ENCODE measurements at regions not wholly inside any gene's neighbourhood (a gene's known extent, or its start where the extent isn't known, plus 50 kb on each side); places are given as distances from the start of the nearest gene placed in this dataset.

- ATAC-seq, result no peak
- Histone ChIP-seq H3K27ac (no peak overlapping the region), H3K4me3 (no peak overlapping the region), H3K9me3 (no peaks in the 10 kb centered on the region), H3K4me1 (no peaks in the 10 kb centered on the region), H3K4me2 (no peak overlapping the region)
- FAIRE-seq, result no peak
- no peak for DNase-seq (ENCODE audit: low read depth in 1 of 2, low spot score in 1 of 2)
- POLR2A ChIA-PET, result no interaction called here
- no peak for TF ChIP-seq POLR2AphosphoS2 (conservative IDR thresholded peaks at IDR 0.05; ENCODE audit: low read length)
- TF ChIP-seq RARB (CRISPR knock-in tag; IDR thresholded peaks at IDR 0.05), result no peak
- TF ChIP-seq, protein P1, sequence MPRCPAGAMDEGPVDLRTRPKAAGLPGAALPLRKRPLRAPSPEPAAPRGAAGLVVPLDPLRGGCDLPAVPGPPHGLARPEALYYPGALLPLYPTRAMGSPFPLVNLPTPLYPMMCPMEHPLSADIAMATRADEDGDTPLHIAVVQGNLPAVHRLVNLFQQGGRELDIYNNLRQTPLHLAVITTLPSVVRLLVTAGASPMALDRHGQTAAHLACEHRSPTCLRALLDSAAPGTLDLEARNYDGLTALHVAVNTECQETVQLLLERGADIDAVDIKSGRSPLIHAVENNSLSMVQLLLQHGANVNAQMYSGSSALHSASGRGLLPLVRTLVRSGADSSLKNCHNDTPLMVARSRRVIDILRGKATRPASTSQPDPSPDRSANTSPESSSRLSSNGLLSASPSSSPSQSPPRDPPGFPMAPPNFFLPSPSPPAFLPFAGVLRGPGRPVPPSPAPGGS (IDR thresholded peaks at IDR 0.05), result no peak
- no peak for TF ChIP-seq EP300 (IDR thresholded peaks at IDR 0.05)
- TF ChIP-seq CEBPB (IDR thresholded peaks at IDR 0.05), result no peak
- TF ChIP-seq POLR2A (IDR thresholded peaks at IDR 0.05; ENCODE audit: low read length), result no peak
- TF ChIP-seq MAZ (IDR thresholded peaks at IDR 0.05; ENCODE audit: borderline replicate concordance, low read depth, low read length), result no peak
- TF ChIP-seq BHLHE40 (IDR thresholded peaks at IDR 0.05; ENCODE audit: low read depth, low read length), result no peak
- no peak for TF ChIP-seq HDAC2 (IDR thresholded peaks at IDR 0.05)
- TF ChIP-seq MAX (IDR thresholded peaks at IDR 0.05), result no peak
- TF ChIP-seq JUNB (IDR thresholded peaks at IDR 0.05), result no peak
- TF ChIP-seq TFCP2L1 (CRISPR knock-in tag; IDR thresholded peaks at IDR 0.05), result no peak
- no peak for TF ChIP-seq EHMT2 (IDR thresholded peaks at IDR 0.05; ENCODE audit: low read depth)
- TF ChIP-seq, protein P2, sequence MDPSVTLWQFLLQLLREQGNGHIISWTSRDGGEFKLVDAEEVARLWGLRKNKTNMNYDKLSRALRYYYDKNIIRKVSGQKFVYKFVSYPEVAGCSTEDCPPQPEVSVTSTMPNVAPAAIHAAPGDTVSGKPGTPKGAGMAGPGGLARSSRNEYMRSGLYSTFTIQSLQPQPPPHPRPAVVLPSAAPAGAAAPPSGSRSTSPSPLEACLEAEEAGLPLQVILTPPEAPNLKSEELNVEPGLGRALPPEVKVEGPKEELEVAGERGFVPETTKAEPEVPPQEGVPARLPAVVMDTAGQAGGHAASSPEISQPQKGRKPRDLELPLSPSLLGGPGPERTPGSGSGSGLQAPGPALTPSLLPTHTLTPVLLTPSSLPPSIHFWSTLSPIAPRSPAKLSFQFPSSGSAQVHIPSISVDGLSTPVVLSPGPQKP (IDR thresholded peaks at IDR 0.05; ENCODE audit: low read depth, low read length), result no peak
- no peak for TF ChIP-seq MYC (IDR thresholded peaks at IDR 0.05; ENCODE audit: borderline replicate concordance, low read length)
- CTCF ChIA-PET, result no interaction called here
Observed at GRCh38 chr4:31959972-31960371, 1239.8 kb downstream of the PCDH7 start.

DNA sequence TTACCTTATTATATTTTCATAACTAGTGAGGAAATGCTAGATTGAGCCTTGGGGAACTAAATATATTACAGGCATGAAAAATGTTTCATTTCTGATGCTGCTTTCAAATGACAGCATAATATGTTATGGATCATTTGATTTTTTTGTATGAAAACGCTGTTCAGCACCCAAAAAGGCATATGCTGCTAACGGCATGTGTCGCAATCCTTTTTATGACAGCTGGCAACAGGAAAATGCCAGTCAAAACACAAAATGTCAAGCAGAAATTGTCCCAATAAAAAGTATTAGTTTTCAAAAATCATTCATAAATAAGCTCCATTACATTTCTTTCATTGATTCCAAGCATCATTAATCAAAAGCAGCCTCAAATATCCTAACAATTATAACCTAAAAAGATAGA lies 1244.5 kb downstream of the PCDH7 start:
- CTCF ChIA-PET, result no interaction called here
- POLR2A ChIA-PET, result no interaction called here
- Histone ChIP-seq H3K4me3 (no peak overlapping the region), H3K4me2 (no peak overlapping the region), H3K27ac (no peak overlapping the region), H3K9me3 (no peaks in the 10 kb centered on the region), H3K4me1 (no peaks in the 10 kb centered on the region)
- TF ChIP-seq CEBPB (IDR thresholded peaks at IDR 0.05) (peak in 1 of 2 experiments; percentile 23; a peak in 1 of 4 replicates), JUN (IDR thresholded peaks at IDR 0.05) (no peak), PHF8 (IDR thresholded peaks at IDR 0.05; ENCODE audit: borderline replicate concordance, low read depth) (no peak), BHLHE40 (IDR thresholded peaks at IDR 0.05; ENCODE audit: low read depth, low read length) (no peak)
- 47% methylated on average over 3 of the region's 3 CpGs for WGBS (ENCODE audit: missing lambda C conversion rate)
- DNase-seq (ENCODE audit: low read depth in 1 of 2, low spot score in 1 of 2), result no peak
- FAIRE-seq, result no peak
- ATAC-seq, result no peak

DNA sequence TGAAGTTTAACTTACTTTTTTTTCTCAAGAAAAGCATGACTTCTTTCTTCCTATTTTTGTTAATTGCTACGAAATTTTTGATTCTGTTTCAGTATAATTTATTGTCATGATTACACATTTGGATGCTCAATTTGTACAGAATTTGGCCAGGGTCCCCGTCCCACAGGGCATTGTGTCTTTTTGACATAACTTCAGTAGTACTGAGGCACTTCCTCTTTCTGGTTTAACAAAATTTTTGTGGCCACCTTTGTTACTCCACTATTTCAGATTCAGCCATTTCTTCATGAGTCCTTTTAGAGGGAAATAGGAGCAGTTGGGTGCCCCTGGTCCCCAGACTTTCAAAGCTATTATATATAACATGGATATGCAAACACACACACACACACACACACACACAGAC lies 1248.7 kb downstream of the PCDH7 start:
- CTCF ChIA-PET, result no interaction called here
- DNase-seq (ENCODE audit: low read depth in 1 of 2, low spot score in 1 of 2) (no peak), FAIRE-seq (no peak), ATAC-seq (no peak)
- H3K4me3 ChIP-seq, result no peak overlapping the region
- no peaks in the 10 kb centered on the region for H3K4me1 ChIP-seq
- 18% methylated on average over 2 of the region's 2 CpGs for WGBS (ENCODE audit: missing lambda C conversion rate)
- POLR2A ChIA-PET, result no interaction called here
- H3K9me3 ChIP-seq, result no peaks in the 10 kb centered on the region
- TF ChIP-seq POLR2AphosphoS2 (conservative IDR thresholded peaks at IDR 0.05; ENCODE audit: low read length), result no peak
- TF ChIP-seq, protein P3, sequence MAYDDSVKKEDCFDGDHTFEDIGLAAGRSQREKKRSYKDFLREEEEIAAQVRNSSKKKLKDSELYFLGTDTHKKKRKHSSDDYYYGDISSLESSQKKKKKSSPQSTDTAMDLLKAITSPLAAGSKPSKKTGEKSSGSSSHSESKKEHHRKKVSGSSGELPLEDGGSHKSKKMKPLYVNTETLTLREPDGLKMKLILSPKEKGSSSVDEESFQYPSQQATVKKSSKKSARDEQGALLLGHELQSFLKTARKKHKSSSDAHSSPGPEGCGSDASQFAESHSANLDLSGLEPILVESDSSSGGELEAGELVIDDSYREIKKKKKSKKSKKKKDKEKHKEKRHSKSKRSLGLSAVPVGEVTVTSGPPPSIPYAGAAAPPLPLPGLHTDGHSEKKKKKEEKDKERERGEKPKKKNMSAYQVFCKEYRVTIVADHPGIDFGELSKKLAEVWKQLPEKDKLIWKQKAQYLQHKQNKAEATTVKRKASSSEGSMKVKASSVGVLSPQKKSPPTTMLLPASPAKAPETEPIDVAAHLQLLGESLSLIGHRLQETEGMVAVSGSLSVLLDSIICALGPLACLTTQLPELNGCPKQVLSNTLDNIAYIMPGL (CRISPR knock-in tag; IDR thresholded peaks at IDR 0.05; ENCODE audit: borderline replicate concordance), result no peak
- TF ChIP-seq, protein P1 (IDR thresholded peaks at IDR 0.05), result no peak
- TF ChIP-seq, protein P4, sequence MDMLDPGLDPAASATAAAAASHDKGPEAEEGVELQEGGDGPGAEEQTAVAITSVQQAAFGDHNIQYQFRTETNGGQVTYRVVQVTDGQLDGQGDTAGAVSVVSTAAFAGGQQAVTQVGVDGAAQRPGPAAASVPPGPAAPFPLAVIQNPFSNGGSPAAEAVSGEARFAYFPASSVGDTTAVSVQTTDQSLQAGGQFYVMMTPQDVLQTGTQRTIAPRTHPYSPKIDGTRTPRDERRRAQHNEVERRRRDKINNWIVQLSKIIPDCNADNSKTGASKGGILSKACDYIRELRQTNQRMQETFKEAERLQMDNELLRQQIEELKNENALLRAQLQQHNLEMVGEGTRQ (IDR thresholded peaks at IDR 0.05), result no peak
- no peak for TF ChIP-seq TP53 (CRISPR knock-in tag; IDR thresholded peaks at IDR 0.05)
- no peak for TF ChIP-seq ATOH8 (CRISPR knock-in tag; IDR thresholded peaks at IDR 0.05; ENCODE audit: low read depth)
- TF ChIP-seq ZNF302 (CRISPR knock-in tag; IDR thresholded peaks at IDR 0.05), result no peak
- no peak for TF ChIP-seq EP300 (IDR thresholded peaks at IDR 0.05)
- no peak overlapping the region for H3K27ac ChIP-seq
- H3K4me2 ChIP-seq, result no peak overlapping the region
